AG04450 (cell line): ENCODE measurements at regions not wholly inside any gene's neighbourhood (a gene's known extent, or its start where the extent isn't known, plus 50 kb on each side); places are given as distances from the start of the nearest gene placed in this dataset.

ENCODE experiments used
- CTCF ChIA-PET: fragments of 300-600, 350-600 bp; formaldehyde crosslinking; extraction: SDS; loops from one replicate; lab custom pipeline; 2022; ENCODE audit warnings: antibody characterized with exemption, inconsistent platforms; lab: Charles Lee
- POLR2A ChIA-PET: fragments of 350-600 bp; formaldehyde crosslinking; extraction: SDS; loops from one replicate; lab custom pipeline; 2021; ENCODE audit warnings: antibody characterized with exemption, inconsistent platforms; lab: Yijun Ruan, JAX
- DNase-seq: peaks from one replicate; pipeline ENCODE4 v3.0.0-alpha.2; 2011; ENCODE audit warnings: low read depth, low spot score
- H3K27ac ChIP-seq: one replicate; pipeline ENCODE4 v1.5.1; 2012; ENCODE audit warnings: low read depth, low read length, control low read depth
- H3K27me3 ChIP-seq: one replicate; pipeline ENCODE4 v1.6.0; 2012; ENCODE audit warnings: low read length; ENCODE audit not compliant: control insufficient read depth, insufficient read depth
- H3K4me3 ChIP-seq: 2 replicates; pipeline ENCODE4 v1.5.1; 2011; ENCODE audit warnings: mild to moderate bottlenecking, low read depth, low read length, control low read depth
- H3K9me3 ChIP-seq: 2 replicates; pipeline ENCODE4 v1.5.1; 2012; ENCODE audit warnings: low read length; ENCODE audit not compliant: control insufficient read depth, insufficient read depth
- TF ChIP-seq, protein P1 (sequence below): IDR thresholded peaks from 2 replicates; pipeline ENCODE4 v1.5.1; 2011; ENCODE audit warnings: low read depth, low read length, control low read depth, inconsistent platforms

DNA sequence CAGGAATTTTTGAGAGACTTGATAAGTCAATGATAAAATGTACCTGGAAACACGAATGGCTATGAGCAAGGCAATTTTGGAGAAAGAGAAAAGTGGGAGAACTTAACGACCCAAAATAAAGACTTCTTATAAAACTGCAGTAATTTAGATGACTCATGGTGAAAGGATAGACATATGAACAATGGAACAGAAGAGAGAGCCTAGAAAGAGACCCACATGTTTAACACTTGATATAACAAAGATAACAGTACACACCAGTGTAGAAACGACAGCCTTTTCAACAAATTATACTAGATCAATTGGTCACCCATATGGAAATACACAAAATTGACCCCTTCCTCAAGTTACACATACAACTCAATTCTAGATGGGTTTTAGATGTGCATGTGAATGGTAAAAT is 117.5 kb upstream of the GALNT2 start:
- CTCF ChIA-PET = no interaction called here
- Histone ChIP-seq H3K27me3 (no peaks in the 10 kb centered on the region), H3K4me3 (no peak overlapping the region), H3K9me3 (peaks cover under 1% of the 10 kb centered on the region; the same call in 1 of the 2 replicates), H3K27ac (no peak overlapping the region)
- DNase-seq = no peak
- TF ChIP-seq, protein P1, sequence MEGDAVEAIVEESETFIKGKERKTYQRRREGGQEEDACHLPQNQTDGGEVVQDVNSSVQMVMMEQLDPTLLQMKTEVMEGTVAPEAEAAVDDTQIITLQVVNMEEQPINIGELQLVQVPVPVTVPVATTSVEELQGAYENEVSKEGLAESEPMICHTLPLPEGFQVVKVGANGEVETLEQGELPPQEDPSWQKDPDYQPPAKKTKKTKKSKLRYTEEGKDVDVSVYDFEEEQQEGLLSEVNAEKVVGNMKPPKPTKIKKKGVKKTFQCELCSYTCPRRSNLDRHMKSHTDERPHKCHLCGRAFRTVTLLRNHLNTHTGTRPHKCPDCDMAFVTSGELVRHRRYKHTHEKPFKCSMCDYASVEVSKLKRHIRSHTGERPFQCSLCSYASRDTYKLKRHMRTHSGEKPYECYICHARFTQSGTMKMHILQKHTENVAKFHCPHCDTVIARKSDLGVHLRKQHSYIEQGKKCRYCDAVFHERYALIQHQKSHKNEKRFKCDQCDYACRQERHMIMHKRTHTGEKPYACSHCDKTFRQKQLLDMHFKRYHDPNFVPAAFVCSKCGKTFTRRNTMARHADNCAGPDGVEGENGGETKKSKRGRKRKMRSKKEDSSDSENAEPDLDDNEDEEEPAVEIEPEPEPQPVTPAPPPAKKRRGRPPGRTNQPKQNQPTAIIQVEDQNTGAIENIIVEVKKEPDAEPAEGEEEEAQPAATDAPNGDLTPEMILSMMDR = no peak
- POLR2A ChIA-PET = no interaction called here

DNA sequence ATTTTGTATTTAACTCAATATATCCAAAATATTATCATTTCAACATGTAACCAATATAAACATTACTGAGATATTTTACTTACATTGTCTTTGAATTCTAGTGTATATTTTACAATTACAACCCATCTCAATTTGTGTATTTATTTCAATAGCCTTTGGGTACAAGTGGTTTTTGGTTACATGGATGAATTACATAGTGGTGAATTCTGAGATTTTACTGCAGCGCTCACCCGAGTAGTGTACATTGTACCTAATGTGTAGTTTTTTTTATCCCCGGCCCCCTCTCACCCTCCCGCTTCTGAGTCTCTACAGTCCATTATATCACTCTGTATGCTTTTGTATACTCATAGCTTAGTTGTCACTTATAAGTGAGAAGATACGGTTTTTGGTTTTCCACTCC is 117.0 kb upstream of the GALNT2 start:
- TF ChIP-seq, protein P1 = no peak

DNA sequence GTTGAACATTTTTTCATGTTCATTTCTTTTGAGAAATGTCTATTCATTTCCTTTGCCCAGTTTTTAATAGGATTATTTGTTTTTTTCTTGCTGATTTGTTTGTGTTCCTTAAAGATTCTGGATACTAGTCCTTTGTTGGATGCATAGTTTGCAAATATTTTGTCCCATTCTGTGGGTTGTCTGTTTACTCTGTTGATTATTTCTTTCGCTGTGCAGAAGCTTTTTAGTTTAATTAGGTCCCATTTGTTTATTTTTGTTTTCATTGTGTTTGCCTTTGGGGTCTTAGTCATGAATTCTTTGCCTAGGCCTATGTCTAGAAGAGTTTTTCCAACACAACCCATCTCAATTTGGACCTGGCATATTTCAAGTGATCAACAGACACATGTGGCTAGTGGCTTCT is 116.1 kb upstream of the GALNT2 start:
- Histone ChIP-seq H3K27ac (no peak overlapping the region), H3K27me3 (no peaks in the 10 kb centered on the region), H3K9me3 (no peaks in the 10 kb centered on the region; the same call in 1 of the 2 replicates), H3K4me3 (no peak overlapping the region)
- no peak for DNase-seq
- CTCF ChIA-PET = no interaction called here
- POLR2A ChIA-PET = no interaction called here
- TF ChIP-seq, protein P1 = no peak

More for the DNA sequence above, 117.0 kb upstream of the GALNT2 start:
- POLR2A ChIA-PET = no interaction called here
- no peak overlapping the region for H3K4me3 ChIP-seq
- H3K27me3 ChIP-seq = no peaks in the 10 kb centered on the region
- H3K27ac ChIP-seq = no peak overlapping the region
- no peaks in the 10 kb centered on the region; the same call in 1 of the 2 replicates for H3K9me3 ChIP-seq
- CTCF ChIA-PET = no interaction called here
- no peak for DNase-seq

DNA sequence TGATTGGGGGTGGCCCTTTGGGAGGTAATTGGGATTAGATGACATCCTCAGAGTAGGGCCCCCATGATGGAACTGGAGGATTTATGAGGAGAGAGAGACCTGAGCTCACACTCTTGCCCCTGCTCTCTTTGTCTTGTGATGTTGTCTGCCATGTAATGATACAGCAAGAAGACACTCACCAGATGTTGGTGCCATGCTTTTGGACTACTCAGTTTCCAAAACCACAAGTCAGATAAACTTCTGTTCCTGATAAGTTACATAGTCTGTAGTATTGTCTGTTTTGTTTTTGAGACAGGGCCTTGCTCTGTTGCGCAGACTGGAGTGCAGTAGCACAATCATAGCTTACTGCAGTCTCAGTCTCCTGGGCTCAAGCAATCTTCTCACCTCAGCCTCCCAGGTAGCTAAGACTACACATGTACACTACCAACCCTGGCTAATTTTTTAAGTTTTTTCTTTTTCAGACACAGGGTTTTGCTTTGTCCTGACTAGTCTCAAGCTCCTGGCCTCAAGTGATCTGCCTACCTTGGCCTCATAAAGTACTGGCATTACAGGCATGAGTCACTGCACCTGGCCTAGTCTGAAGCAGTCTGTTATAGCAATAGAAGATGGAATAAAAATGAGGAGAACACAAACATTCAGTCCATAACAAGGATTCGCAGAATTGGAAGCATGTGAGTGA is 115.0 kb upstream of the GALNT2 start:
- Histone ChIP-seq H3K27ac (no peak overlapping the region), H3K4me3 (no peak overlapping the region), H3K9me3 (no peaks in the 10 kb centered on the region; the same call in 1 of the 2 replicates), H3K27me3 (no peaks in the 10 kb centered on the region)
- ChIA-PET CTCF (no interaction called here), POLR2A (no interaction called here)
- TF ChIP-seq, protein P1 = no peak
- no peak for DNase-seq

DNA sequence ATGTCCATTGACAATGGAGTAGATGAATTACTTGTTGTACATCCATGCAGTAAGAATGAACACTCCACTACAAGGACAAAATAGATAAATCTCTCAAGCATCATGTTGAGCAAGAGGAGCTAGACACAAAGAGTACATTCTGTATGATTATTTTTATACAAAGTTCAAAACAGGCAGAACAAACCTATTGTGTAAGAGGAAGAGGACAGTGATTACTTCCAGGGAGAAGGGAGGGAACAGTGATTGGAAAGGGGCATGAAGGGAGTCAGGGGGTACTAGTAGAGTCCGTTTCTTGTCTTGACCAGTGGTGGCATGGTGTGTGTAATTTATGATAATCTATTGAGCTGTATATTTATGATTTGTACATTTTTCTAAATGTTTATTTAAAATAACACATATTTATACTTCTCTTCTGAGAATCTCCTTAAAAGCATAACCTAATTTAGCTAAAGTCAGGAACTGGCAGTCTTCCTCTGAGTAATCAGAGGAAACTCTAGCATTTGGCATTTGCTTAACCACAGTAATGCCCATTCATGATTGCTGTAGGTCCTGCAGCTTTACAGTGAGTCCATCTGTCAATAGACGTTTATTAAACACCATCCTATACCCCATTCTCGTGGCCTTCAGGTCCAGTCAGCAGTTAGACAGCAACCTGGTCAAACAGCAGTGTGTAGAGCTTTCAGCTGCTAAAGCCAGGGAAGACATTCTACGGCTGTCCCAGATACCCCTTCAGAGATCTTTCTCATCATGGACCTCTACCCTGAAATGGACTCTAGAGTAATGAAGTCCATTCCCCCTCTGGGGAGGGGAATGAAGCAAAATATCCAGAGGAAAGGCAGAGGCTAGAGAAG is 114.1 kb upstream of the GALNT2 start:
- CTCF ChIA-PET = no interaction called here
- H3K27ac ChIP-seq = no peak overlapping the region
- no peak for DNase-seq
- POLR2A ChIA-PET = no interaction called here
- TF ChIP-seq, protein P1 = no peak
- no peaks in the 10 kb centered on the region; the same call in 1 of the 2 replicates for H3K9me3 ChIP-seq
- no peak overlapping the region for H3K4me3 ChIP-seq
- no peaks in the 10 kb centered on the region for H3K27me3 ChIP-seq
